IPS-15b (cell line): ENCODE measurements at regions not wholly inside any gene's neighbourhood (a gene's known extent, or its start where the extent isn't known, plus 50 kb on each side); places are given as distances from the start of the nearest gene placed in this dataset.
"Not testable (repeated sequence)": the region's sequence is repeated elsewhere in the genome, so short reads cannot be mapped to it uniquely, and the experiment has no call there.

Source experiments
- H3K27me3 ChIP-seq: one replicate; pipeline ENCODE4 v1.6.1; 2013; ENCODE audit warnings: low read length; ENCODE audit not compliant: control insufficient read depth, insufficient read depth
- H3K36me3 ChIP-seq: one replicate; pipeline ENCODE4 v1.6.1; 2013; ENCODE audit warnings: low read length; ENCODE audit not compliant: control insufficient read depth, insufficient read depth
- H3K4me1 ChIP-seq: one replicate; pipeline ENCODE4 v1.6.1; 2013; ENCODE audit warnings: mild to moderate bottlenecking, low read length; ENCODE audit not compliant: control insufficient read depth, insufficient read depth
- H3K4me3 ChIP-seq: one replicate; pipeline ENCODE4 v1.5.1; 2013; ENCODE audit warnings: low read depth, low read length
- H3K9ac ChIP-seq: one replicate; pipeline ENCODE4 v1.6.1; 2013; ENCODE audit warnings: low read depth, mild to moderate bottlenecking, low read length
- H3K9me3 ChIP-seq: one replicate; pipeline ENCODE4 v1.6.1; 2013; ENCODE audit warnings: mild to moderate bottlenecking, low read length; ENCODE audit not compliant: control insufficient read depth, insufficient read depth

DNA sequence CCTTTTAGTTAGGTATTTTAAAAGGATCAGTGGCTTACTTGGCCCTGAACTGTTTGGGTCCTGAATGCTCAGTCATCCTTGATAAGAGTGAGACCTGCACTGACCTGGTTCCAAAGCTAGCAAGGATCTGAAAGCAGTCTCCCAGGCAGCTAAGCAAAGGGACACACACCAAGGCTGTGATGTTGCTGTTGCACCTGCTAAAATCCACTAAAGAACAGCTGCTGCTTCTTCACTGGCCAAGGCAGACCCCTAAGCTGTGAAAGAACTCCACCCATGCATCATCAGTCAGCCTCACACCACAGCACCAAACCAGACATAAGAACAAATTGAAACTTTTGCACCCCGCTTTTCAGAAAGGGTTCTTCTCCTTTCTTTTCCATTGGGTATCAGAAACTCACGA, 213.4 kb upstream of the STT3B start:
- Histone ChIP-seq H3K27me3 (no peaks in the 10 kb centered on the region), H3K9me3 (peaks cover 5% of the 10 kb centered on the region)

DNA sequence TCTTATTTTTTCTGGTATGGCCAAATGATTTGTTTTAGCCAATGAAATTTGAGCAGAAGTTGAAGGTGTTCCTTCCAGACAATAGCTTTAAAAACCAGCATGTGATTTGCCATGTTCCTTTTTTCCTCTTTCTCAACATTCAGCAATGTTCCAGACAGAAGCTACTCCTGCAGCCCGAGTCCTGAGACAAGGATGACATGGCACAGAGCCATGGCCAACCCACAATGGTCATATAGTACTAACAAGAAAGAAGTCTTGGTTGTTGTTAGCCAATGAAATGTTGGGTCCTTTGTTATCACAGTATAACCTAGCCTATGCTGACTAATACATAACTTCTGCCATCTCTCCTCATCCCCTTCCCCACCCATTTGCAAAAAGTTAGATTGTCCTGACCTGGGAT, 211.1 kb upstream of the STT3B start:
- H3K4me3 ChIP-seq = no peak overlapping the region

More for the DNA sequence above, 213.4 kb upstream of the STT3B start:
- Histone ChIP-seq H3K36me3 (no peaks in the 10 kb centered on the region), H3K4me3 (no peak overlapping the region), H3K4me1 (no peaks in the 10 kb centered on the region), H3K9ac (no peak overlapping the region)

DNA sequence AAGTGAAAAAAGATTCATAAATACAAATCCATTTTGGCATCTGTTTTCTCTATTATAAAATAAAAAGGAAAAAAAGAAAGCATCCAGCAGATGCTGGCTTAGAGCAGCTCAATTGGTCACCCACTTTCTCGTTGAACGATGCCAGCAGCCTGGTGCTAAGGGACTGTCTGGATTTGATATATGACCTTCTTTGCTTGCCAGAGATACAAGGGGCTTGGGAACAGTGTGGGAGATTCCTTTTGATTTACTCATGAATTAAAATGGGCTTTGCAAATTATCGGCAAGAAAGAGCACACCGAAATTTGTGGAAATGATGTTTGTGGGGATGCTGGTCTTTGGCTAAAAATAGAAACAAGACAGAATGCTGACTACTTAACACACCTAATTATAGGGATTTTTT, 210.3 kb upstream of the STT3B start:
- H3K27me3 ChIP-seq = no peaks in the 10 kb centered on the region
- H3K9me3 ChIP-seq = no peaks in the 10 kb centered on the region
- H3K9ac ChIP-seq = no peak overlapping the region
- no peaks in the 10 kb centered on the region for H3K36me3 ChIP-seq
- no peak overlapping the region for H3K4me3 ChIP-seq
- no peaks in the 10 kb centered on the region for H3K4me1 ChIP-seq

More for the DNA sequence above, 211.1 kb upstream of the STT3B start:
- H3K9me3 ChIP-seq = peaks cover 5% of the 10 kb centered on the region
- H3K4me1 ChIP-seq = no peaks in the 10 kb centered on the region
- H3K36me3 ChIP-seq = no peaks in the 10 kb centered on the region
- no peaks in the 10 kb centered on the region for H3K27me3 ChIP-seq
- H3K9ac ChIP-seq = no peak overlapping the region

DNA sequence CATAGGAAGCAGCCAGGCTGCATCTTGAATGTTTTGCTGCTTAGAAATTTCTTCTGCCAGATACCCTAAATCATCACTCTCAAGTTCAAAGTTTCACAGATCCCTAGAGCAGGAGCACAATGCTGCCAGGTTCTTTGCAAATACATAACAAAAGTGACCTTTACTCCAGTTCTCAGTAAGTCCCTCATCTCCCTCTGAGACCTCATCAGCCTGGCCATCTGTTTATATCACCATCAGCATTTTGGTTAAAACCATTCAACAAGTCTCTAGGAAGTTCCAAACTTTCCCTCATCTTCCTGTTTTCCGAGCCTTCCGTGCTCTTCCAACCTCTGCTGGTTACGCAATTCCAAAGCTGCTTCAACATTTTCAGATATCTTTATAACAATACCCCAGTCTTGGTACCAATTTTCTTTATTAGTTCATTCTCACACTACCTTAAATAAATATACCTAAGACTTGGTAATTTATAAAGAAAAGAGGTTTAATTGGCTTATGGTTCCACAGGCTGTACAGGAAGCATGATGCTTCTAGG, 204.8 kb upstream of the STT3B start:
- not testable (repeated sequence) for H3K9ac ChIP-seq, H3K4me3 ChIP-seq, H3K9me3 ChIP-seq, H3K36me3 ChIP-seq, H3K27me3 ChIP-seq, H3K4me1 ChIP-seq

DNA sequence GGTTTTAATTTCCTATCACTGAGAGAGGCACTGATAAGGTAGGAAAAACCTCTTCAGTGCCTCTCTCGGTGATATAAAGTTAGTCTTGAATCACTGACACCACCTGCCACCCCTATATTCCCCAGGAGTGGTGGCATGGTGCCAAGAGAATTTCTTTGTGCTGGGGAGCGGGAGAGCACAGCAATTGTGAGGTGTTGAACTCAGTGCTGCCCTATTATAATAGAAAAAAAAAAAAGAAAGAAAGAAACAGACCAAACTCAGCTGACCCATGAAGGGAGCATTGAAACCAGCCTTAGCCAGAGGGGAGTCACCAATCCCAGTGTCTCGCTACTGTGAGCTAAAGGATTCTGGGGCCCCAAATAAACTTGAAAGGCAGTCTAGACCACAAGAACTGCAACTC, 201.4 kb upstream of the STT3B start:
- no peak overlapping the region for H3K4me3 ChIP-seq
- no peaks in the 10 kb centered on the region for H3K36me3 ChIP-seq
- no peaks in the 10 kb centered on the region for H3K9me3 ChIP-seq
- H3K9ac ChIP-seq = no peak overlapping the region
- H3K4me1 ChIP-seq = no peaks in the 10 kb centered on the region
- no peaks in the 10 kb centered on the region for H3K27me3 ChIP-seq

DNA sequence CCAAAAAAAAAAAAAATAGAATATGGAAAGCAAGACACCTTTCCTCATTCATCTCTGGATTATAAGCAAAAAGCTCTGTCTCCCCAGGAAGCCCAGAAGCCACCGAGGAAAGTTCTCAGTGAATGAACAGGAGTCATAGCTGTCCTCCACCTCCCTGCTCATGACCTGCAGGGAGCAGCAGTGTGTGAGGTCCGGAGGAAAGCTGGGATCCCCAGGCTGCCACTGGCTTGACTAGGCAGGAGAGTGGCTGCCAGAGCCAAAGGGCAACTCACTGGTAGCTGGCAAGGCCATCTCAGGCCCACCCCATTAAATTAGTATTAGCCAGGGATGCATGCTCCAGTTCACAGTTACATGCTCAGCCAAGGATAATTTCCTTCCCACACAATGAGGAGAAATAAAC, 191.6 kb upstream of the STT3B start:
- Histone ChIP-seq H3K4me1 (no peaks in the 10 kb centered on the region), H3K36me3 (no peaks in the 10 kb centered on the region), H3K4me3 (no peak overlapping the region), H3K9ac (no peak overlapping the region), H3K27me3 (no peaks in the 10 kb centered on the region), H3K9me3 (no peaks in the 10 kb centered on the region)

DNA sequence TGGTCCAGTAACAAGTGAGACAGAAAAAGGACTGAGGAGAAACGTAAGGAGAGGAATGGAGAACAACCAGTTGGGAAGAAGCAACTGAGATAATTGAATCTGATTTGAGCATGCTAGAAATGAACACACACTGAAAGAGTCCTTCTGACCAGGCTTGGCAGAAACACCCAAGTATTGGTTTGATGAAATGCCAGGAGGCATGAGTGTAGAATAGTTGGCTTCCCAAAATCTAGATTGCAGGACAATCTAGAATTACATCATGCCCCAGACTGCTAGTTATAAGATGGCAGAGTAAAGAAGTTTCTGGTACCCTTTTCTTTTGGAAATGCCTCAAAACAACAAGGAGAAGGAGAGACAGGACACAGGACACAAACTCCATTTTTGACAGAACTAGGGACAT, 189.7 kb upstream of the STT3B start:
- no peak overlapping the region for H3K9ac ChIP-seq

DNA sequence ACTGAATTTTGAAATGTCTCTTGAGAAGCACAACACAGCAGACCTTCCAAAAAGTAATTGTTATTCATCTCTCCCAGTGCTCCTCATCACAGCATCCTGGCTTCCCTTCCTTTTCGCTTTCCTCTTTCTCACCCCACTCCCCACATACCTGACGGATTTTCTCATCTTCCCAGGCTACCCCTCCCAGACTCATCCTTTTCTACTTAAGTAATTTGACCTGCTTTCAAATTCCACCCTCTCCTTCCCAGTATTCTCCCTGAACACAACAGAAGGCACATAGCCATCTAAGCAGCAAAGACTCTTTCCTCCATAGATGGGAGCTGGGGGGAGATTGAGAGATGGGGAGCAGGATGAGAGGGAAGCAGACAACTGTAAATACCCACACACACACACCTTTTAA, 187.1 kb upstream of the STT3B start:
- Histone ChIP-seq H3K4me3 (no peak overlapping the region), H3K27me3 (no peaks in the 10 kb centered on the region), H3K9ac (no peak overlapping the region), H3K9me3 (no peaks in the 10 kb centered on the region), H3K4me1 (peaks cover 1% of the 10 kb centered on the region), H3K36me3 (no peaks in the 10 kb centered on the region)

More for the DNA sequence above, 189.7 kb upstream of the STT3B start:
- no peak overlapping the region for H3K4me3 ChIP-seq
- no peaks in the 10 kb centered on the region for H3K27me3 ChIP-seq
- no peaks in the 10 kb centered on the region for H3K9me3 ChIP-seq
- no peaks in the 10 kb centered on the region for H3K36me3 ChIP-seq
- H3K4me1 ChIP-seq = no peaks in the 10 kb centered on the region

DNA sequence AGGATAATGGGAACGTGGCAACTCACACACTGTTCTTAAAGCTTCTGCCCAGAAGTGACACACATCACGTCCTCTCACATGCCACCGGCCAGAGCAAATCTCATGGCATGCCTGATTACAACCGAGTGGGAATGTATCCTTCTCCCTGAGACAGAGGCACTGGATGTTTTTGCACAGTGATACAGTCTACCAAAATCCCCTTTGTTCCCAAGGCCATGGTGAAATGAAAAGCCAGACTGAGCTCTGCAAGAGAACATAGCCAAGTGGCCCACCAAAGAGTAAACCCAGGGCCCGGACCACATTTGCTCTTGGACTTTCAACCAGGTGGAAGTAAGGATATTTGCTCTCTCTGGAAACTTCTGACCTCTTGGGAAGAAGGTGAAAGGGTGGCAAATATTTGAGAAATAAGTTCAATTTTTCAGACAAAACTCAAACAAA, 186.2 kb upstream of the STT3B start:
- Histone ChIP-seq H3K4me1 (peaks cover 6% of the 10 kb centered on the region), H3K9ac (no peak overlapping the region), H3K27me3 (no peaks in the 10 kb centered on the region), H3K9me3 (no peaks in the 10 kb centered on the region), H3K4me3 (no peak overlapping the region), H3K36me3 (no peaks in the 10 kb centered on the region)

DNA sequence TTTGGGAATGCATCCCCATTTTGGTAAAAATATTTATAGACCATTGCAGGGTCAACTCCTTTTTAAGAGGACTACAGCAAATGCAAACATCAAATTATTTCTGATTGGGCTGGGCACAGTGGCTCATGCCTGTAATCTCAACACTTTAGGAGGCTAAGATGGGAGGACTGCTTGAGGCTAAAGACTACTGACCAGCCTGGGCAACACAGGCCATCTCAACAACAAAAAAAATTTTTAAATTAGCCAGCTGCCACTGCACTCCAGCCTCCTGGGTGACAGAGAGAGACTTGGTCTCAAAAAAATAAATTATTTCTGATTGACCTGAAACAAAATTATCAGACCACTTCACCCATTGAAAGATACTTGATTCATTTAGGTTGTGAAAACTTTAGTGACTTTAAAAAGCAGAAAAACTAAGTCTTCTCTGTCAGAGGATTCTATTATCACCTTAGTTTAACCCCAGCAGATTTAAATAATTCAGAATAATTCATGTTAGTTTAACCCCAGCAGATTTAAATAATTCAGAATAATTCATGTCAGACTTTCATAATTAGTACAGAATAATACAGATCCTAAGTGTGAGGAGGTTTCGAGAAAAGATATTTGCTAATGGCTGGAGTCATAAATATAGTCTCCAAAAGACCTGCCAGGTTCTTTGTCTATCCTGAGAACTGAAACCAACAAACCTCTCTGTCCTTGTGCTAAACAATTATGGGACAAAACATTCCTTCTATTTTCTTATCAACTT, 183.6 kb upstream of the STT3B start:
- Histone ChIP-seq H3K4me3 (no peak overlapping the region), H3K9me3 (no peaks in the 10 kb centered on the region), H3K9ac (no peak overlapping the region), H3K4me1 (peaks cover 6% of the 10 kb centered on the region), H3K27me3 (no peaks in the 10 kb centered on the region), H3K36me3 (no peaks in the 10 kb centered on the region)

DNA sequence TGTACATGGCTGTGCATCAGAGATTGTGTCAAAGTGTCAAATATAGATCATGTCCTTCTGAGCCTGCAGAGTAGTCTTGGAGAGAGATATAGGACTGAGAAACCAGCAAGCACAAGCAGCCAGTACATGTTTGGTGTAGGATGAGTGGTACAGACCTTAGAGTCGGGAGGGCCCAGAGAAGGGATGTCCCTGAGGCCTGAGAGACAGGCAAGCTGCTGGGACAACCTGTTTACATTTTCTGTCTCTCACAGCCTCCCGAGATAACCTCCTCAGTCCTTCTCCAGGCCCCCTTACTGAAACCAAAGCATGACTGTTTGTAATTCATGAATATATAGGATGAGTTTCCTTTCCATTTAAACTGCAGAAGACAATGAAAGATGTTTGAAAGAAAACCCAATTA, 182.4 kb upstream of the STT3B start:
- H3K36me3 ChIP-seq = no peaks in the 10 kb centered on the region
- H3K9me3 ChIP-seq = no peaks in the 10 kb centered on the region
- H3K9ac ChIP-seq = no peak overlapping the region
- no peaks in the 10 kb centered on the region for H3K27me3 ChIP-seq
- no peak overlapping the region for H3K4me3 ChIP-seq
- H3K4me1 ChIP-seq = peaks cover 6% of the 10 kb centered on the region

DNA sequence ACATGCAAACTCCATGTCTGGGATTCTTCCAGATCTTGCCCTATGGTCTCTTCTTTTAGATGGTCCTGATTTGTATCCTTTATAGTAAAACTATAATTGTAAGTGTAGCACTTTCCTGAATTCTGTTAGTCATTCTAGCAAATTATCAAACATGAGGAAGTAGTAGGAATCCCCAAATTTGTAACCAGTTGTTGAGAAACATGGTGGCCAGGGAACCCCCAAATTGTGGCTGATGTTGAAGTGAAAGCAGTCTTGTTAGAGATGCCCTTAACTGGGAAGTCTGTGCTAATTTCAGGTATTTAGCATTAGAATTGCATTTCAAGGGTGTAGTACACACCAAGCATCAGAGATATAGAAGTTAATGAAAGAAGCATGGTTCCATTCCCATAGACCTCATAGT, 180.4 kb upstream of the STT3B start:
- Histone ChIP-seq H3K4me3 (no peak overlapping the region), H3K9me3 (no peaks in the 10 kb centered on the region), H3K27me3 (no peaks in the 10 kb centered on the region), H3K36me3 (no peaks in the 10 kb centered on the region), H3K9ac (no peak overlapping the region), H3K4me1 (peaks cover 6% of the 10 kb centered on the region)
